ENCODE measurements at regions not wholly inside any gene's neighbourhood (a gene's known extent, or its start where the extent isn't known, plus 50 kb on each side); places are given as distances from the start of the nearest gene placed in this dataset.

DNA sequence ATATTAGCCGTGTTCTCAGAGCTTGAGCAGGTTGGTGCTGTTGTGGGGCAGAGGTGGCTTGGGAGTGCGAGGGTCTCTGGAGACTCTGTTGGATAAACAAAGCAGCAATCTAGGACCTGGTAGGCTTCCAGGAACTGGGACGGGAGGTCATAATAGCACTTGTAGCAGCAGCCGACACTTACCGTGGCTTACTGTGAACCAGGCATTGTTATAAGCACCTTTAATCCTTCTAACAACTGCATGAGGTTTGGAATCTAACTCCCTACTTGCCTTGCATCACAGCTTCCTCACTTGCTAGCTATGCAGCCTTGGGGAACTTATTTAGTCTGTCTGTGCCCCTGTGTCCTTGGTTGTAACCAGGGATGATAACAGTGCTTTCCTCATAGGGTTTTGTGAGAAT lies 94.9 kb downstream of the NAV1 start:
- peaks cover 10% of the 10 kb centered on the region for H3K4me1 ChIP-seq (ENCODE audit: insufficient read depth)
- H3K27ac Mint-ChIP-seq: no peak overlapping the region
- no peaks in the 10 kb centered on the region for H3K79me2 ChIP-seq (replicated peaks; ENCODE audit: insufficient read depth)
- no peaks in the 10 kb centered on the region for H3K27me3 ChIP-seq (ENCODE audit: insufficient read depth)
- H3K36me3 ChIP-seq (ENCODE audit: insufficient read depth): no peaks in the 10 kb centered on the region
- H3K27me3 Mint-ChIP-seq (ENCODE audit: insufficient read depth, low read depth, poor library complexity): peaks cover 8% of the 10 kb centered on the region
- H3K4me2 ChIP-seq: no peak overlapping the region
- TF ChIP-seq EZH2phosphoT487 (IDR thresholded peaks at IDR 0.05; ENCODE audit: unreplicated experiment): no peak
- TF ChIP-seq NANOG (IDR thresholded peaks at IDR 0.05; ENCODE audit: borderline replicate concordance): no peak
- TF ChIP-seq POLR2AphosphoS5 (IDR thresholded peaks at IDR 0.05; ENCODE audit: low read depth): no peak
- TF ChIP-seq ZNF331 (CRISPR knock-in tag; IDR thresholded peaks at IDR 0.05; ENCODE audit: low read depth): no peak
- TF ChIP-seq, protein P1, sequence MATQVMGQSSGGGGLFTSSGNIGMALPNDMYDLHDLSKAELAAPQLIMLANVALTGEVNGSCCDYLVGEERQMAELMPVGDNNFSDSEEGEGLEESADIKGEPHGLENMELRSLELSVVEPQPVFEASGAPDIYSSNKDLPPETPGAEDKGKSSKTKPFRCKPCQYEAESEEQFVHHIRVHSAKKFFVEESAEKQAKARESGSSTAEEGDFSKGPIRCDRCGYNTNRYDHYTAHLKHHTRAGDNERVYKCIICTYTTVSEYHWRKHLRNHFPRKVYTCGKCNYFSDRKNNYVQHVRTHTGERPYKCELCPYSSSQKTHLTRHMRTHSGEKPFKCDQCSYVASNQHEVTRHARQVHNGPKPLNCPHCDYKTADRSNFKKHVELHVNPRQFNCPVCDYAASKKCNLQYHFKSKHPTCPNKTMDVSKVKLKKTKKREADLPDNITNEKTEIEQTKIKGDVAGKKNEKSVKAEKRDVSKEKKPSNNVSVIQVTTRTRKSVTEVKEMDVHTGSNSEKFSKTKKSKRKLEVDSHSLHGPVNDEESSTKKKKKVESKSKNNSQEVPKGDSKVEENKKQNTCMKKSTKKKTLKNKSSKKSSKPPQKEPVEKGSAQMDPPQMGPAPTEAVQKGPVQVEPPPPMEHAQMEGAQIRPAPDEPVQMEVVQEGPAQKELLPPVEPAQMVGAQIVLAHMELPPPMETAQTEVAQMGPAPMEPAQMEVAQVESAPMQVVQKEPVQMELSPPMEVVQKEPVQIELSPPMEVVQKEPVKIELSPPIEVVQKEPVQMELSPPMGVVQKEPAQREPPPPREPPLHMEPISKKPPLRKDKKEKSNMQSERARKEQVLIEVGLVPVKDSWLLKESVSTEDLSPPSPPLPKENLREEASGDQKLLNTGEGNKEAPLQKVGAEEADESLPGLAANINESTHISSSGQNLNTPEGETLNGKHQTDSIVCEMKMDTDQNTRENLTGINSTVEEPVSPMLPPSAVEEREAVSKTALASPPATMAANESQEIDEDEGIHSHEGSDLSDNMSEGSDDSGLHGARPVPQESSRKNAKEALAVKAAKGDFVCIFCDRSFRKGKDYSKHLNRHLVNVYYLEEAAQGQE (IDR thresholded peaks at IDR 0.05; ENCODE audit: unreplicated experiment): no peak
- no peak for TF ChIP-seq EZH2 (IDR thresholded peaks at IDR 0.05; ENCODE audit: low read depth, unreplicated experiment)
- TF ChIP-seq JUNB (IDR thresholded peaks at IDR 0.05; ENCODE audit: unreplicated experiment): no peak
- TF ChIP-seq, protein P2, sequence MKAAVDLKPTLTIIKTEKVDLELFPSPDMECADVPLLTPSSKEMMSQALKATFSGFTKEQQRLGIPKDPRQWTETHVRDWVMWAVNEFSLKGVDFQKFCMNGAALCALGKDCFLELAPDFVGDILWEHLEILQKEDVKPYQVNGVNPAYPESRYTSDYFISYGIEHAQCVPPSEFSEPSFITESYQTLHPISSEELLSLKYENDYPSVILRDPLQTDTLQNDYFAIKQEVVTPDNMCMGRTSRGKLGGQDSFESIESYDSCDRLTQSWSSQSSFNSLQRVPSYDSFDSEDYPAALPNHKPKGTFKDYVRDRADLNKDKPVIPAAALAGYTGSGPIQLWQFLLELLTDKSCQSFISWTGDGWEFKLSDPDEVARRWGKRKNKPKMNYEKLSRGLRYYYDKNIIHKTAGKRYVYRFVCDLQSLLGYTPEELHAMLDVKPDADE (IDR thresholded peaks at IDR 0.05): no peak
- TF ChIP-seq ZNF114 (CRISPR knock-in tag; IDR thresholded peaks at IDR 0.05): no peak
- TF ChIP-seq CREB1 (CRISPR knock-in tag; IDR thresholded peaks at IDR 0.05; ENCODE audit: low read depth): no peak
- TF ChIP-seq, protein P3, sequence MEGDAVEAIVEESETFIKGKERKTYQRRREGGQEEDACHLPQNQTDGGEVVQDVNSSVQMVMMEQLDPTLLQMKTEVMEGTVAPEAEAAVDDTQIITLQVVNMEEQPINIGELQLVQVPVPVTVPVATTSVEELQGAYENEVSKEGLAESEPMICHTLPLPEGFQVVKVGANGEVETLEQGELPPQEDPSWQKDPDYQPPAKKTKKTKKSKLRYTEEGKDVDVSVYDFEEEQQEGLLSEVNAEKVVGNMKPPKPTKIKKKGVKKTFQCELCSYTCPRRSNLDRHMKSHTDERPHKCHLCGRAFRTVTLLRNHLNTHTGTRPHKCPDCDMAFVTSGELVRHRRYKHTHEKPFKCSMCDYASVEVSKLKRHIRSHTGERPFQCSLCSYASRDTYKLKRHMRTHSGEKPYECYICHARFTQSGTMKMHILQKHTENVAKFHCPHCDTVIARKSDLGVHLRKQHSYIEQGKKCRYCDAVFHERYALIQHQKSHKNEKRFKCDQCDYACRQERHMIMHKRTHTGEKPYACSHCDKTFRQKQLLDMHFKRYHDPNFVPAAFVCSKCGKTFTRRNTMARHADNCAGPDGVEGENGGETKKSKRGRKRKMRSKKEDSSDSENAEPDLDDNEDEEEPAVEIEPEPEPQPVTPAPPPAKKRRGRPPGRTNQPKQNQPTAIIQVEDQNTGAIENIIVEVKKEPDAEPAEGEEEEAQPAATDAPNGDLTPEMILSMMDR (conservative IDR thresholded peaks at IDR 0.05; ENCODE audit: low read depth in 2 of 2): no peak
- TF ChIP-seq, protein P4, sequence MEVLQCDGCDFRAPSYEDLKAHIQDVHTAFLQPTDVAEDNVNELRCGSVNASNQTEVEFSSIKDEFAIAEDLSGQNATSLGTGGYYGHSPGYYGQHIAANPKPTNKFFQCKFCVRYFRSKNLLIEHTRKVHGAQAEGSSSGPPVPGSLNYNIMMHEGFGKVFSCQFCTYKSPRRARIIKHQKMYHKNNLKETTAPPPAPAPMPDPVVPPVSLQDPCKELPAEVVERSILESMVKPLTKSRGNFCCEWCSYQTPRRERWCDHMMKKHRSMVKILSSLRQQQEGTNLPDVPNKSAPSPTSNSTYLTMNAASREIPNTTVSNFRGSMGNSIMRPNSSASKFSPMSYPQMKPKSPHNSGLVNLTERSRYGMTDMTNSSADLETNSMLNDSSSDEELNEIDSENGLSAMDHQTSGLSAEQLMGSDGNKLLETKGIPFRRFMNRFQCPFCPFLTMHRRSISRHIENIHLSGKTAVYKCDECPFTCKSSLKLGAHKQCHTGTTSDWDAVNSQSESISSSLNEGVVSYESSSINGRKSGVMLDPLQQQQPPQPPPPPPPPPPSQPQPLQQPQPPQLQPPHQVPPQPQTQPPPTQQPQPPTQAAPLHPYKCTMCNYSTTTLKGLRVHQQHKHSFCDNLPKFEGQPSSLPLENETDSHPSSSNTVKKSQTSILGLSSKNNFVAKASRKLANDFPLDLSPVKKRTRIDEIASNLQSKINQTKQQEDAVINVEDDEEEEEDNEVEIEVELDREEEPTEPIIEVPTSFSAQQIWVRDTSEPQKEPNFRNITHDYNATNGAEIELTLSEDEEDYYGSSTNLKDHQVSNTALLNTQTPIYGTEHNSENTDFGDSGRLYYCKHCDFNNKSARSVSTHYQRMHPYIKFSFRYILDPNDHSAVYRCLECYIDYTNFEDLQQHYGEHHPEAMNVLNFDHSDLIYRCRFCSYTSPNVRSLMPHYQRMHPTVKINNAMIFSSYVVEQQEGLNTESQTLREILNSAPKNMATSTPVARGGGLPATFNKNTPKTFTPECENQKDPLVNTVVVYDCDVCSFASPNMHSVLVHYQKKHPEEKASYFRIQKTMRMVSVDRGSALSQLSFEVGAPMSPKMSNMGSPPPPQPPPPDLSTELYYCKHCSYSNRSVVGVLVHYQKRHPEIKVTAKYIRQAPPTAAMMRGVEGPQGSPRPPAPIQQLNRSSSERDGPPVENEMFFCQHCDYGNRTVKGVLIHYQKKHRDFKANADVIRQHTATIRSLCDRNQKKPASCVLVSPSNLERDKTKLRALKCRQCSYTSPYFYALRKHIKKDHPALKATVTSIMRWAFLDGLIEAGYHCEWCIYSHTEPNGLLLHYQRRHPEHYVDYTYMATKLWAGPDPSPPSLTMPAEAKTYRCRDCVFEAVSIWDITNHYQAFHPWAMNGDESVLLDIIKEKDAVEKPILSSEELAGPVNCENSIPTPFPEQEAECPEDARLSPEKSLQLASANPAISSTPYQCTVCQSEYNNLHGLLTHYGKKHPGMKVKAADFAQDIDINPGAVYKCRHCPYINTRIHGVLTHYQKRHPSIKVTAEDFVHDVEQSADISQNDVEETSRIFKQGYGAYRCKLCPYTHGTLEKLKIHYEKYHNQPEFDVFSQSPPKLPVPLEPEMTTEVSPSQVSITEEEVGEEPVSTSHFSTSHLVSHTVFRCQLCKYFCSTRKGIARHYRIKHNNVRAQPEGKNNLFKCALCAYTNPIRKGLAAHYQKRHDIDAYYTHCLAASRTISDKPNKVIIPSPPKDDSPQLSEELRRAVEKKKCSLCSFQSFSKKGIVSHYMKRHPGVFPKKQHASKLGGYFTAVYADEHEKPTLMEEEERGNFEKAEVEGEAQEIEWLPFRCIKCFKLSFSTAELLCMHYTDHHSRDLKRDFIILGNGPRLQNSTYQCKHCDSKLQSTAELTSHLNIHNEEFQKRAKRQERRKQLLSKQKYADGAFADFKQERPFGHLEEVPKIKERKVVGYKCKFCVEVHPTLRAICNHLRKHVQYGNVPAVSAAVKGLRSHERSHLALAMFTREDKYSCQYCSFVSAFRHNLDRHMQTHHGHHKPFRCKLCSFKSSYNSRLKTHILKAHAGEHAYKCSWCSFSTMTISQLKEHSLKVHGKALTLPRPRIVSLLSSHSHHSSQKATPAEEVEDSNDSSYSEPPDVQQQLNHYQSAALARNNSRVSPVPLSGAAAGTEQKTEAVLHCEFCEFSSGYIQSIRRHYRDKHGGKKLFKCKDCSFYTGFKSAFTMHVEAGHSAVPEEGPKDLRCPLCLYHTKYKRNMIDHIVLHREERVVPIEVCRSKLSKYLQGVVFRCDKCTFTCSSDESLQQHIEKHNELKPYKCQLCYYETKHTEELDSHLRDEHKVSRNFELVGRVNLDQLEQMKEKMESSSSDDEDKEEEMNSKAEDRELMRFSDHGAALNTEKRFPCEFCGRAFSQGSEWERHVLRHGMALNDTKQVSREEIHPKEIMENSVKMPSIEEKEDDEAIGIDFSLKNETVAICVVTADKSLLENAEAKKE (CRISPR knock-in tag; IDR thresholded peaks at IDR 0.05): no peak
- TF ChIP-seq STAT1 (IDR thresholded peaks at IDR 0.05; ENCODE audit: unreplicated experiment): no peak
- H4K20me1 ChIP-seq (replicated peaks; ENCODE audit: insufficient read depth): no peaks in the 10 kb centered on the region
- no peaks in the 10 kb centered on the region for H3F3A ChIP-seq (replicated peaks; ENCODE audit: low read depth)
- no peak for DNase-seq (ENCODE audit: low spot score)
- peaks cover 34% of the 10 kb centered on the region for H3K4me1 Mint-ChIP-seq
- ATAC-seq: no peak
- no peak overlapping the region for H3K4me3 Mint-ChIP-seq
- H3K27ac ChIP-seq (ENCODE audit: low read depth): no peak overlapping the region
- no peaks in the 10 kb centered on the region for H3K36me3 Mint-ChIP-seq (ENCODE audit: low read depth)
- H3K4me3 ChIP-seq: no peak overlapping the region
- no peaks in the 10 kb centered on the region for H3K9me3 Mint-ChIP-seq
- no peak overlapping the region for H2AFZ ChIP-seq
- H3K9me2 ChIP-seq (ENCODE audit: insufficient read depth): no peaks in the 10 kb centered on the region
